ENCODE measurements at regions not wholly inside any gene's neighbourhood (a gene's known extent, or its start where the extent isn't known, plus 50 kb on each side); places are given as distances from the start of the nearest gene placed in this dataset.

- DNase-seq (ENCODE audit: low spot score), result no peak
- no peak overlapping the region for H3K4me2 ChIP-seq (ENCODE audit: insufficient read depth, low read length, poor library complexity, severe bottlenecking)
- WGBS, 2 donors (ENCODE audit: extremely low coverage in 2 of 2, insufficient read length in 2 of 2, insufficient replicate concordance in 1 of 2), result no CpG with 5 or more reads among the region's 7 CpGs
- no peaks in the 10 kb centered on the region for H3K79me1 ChIP-seq (ENCODE audit: low read depth, low read length)
- H2BK15ac ChIP-seq (ENCODE audit: low read length), result no peak overlapping the region
- no peak overlapping the region for H2BK5ac ChIP-seq (ENCODE audit: low read length)
- no peak overlapping the region for H2BK12ac ChIP-seq (ENCODE audit: low read length)
- H3K9me3 ChIP-seq (replicated peaks in 1 of 2; ENCODE audit: control insufficient read depth in 2 of 2, insufficient read depth in 1 of 2, low read depth in 1 of 2, low read length in 2 of 2), result no peaks in the 10 kb centered on the region
- H4K91ac ChIP-seq (ENCODE audit: low read depth, low read length, poor library complexity), result no peak overlapping the region
- H3K4me3 ChIP-seq (ENCODE audit: low read length in 2 of 2), result no peak overlapping the region
- H3K4me1 ChIP-seq (ENCODE audit: control insufficient read depth in 2 of 2, insufficient read depth in 1 of 2, low read depth in 1 of 2, low read length in 2 of 2), result peaks cover 3 to 18% of the 10 kb centered on the region in 2 donors
- H3K36me3 ChIP-seq (replicated peaks in 1 of 2; ENCODE audit: control insufficient read depth in 2 of 2, insufficient read depth in 2 of 2, low read length in 2 of 2), result no peaks in the 10 kb centered on the region
- no peak overlapping the region for H3K18ac ChIP-seq (ENCODE audit: low read length)
- H3K14ac ChIP-seq (ENCODE audit: low read length), result no peak overlapping the region
- no peak overlapping the region for H2AK5ac ChIP-seq (ENCODE audit: low read depth, low read length)
- H3K27me3 ChIP-seq (ENCODE audit: control insufficient read depth in 3 of 3, insufficient read depth in 3 of 3, low read depth in 1 of 3, low read length in 3 of 3), result no peaks in the 10 kb centered on the region
- no peak overlapping the region for H2BK120ac ChIP-seq (ENCODE audit: low read depth, low read length)
- no peak overlapping the region for H3K27ac ChIP-seq (replicated peaks; ENCODE audit: low read length)
- H3K23ac ChIP-seq (ENCODE audit: low read depth, low read length, poor library complexity), result no peak overlapping the region
- H3K9ac ChIP-seq (ENCODE audit: low read depth, low read length, poor library complexity), result no peak overlapping the region
- peak overlapping the region; percentile 64 for H2AFZ ChIP-seq (ENCODE audit: low read length)
- no peak overlapping the region for H4K8ac ChIP-seq (ENCODE audit: low read depth, low read length)
- H3K4ac ChIP-seq (ENCODE audit: low read length), result no peak overlapping the region
Observed at GRCh38 chr9:14532456-14533115, 160.6 kb downstream of the ZDHHC21 start.

GRCh38 chr9:14531341-14532269 lies 161.6 kb downstream of the ZDHHC21 start:
- H2AFZ ChIP-seq (ENCODE audit: low read length), result peak overlapping the region; percentile 25
- H3K36me3 ChIP-seq (replicated peaks in 1 of 2; ENCODE audit: control insufficient read depth in 2 of 2, insufficient read depth in 2 of 2, low read length in 2 of 2), result no peaks in the 10 kb centered on the region
- H3K4ac ChIP-seq (ENCODE audit: low read length), result no peak overlapping the region
- DNase-seq (ENCODE audit: low spot score), result no peak
- H3K4me2 ChIP-seq (ENCODE audit: insufficient read depth, low read length, poor library complexity, severe bottlenecking), result no peak overlapping the region
- H2BK120ac ChIP-seq (ENCODE audit: low read depth, low read length), result no peak overlapping the region
- no peak overlapping the region for H2BK15ac ChIP-seq (ENCODE audit: low read length)
- 100% methylated on average over 1 of the region's 15 CpGs; no CpG with 5 or more reads in 1 of the 2 donors for WGBS, 2 donors (ENCODE audit: extremely low coverage in 2 of 2, insufficient read length in 2 of 2, insufficient replicate concordance in 1 of 2)
- no peaks in the 10 kb centered on the region for H3K9me3 ChIP-seq (replicated peaks in 1 of 2; ENCODE audit: control insufficient read depth in 2 of 2, insufficient read depth in 1 of 2, low read depth in 1 of 2, low read length in 2 of 2)
- no peak overlapping the region for H4K8ac ChIP-seq (ENCODE audit: low read depth, low read length)
- no peaks in the 10 kb centered on the region for H3K79me1 ChIP-seq (ENCODE audit: low read depth, low read length)
- H3K9ac ChIP-seq (ENCODE audit: low read depth, low read length, poor library complexity), result no peak overlapping the region
- no peak overlapping the region for H4K91ac ChIP-seq (ENCODE audit: low read depth, low read length, poor library complexity)
- H2BK5ac ChIP-seq (ENCODE audit: low read length), result no peak overlapping the region
- H2AK5ac ChIP-seq (ENCODE audit: low read depth, low read length), result no peak overlapping the region
- peaks cover 3 to 18% of the 10 kb centered on the region in 2 donors for H3K4me1 ChIP-seq (ENCODE audit: control insufficient read depth in 2 of 2, insufficient read depth in 1 of 2, low read depth in 1 of 2, low read length in 2 of 2)
- H2BK12ac ChIP-seq (ENCODE audit: low read length), result no peak overlapping the region
- no peak overlapping the region for H3K4me3 ChIP-seq (ENCODE audit: low read length in 2 of 2)
- no peak overlapping the region for H3K27ac ChIP-seq (replicated peaks; ENCODE audit: low read length)
- no peak overlapping the region for H3K18ac ChIP-seq (ENCODE audit: low read length)
- no peak overlapping the region for H3K23ac ChIP-seq (ENCODE audit: low read depth, low read length, poor library complexity)
- no peaks in the 10 kb centered on the region for H3K27me3 ChIP-seq (ENCODE audit: control insufficient read depth in 3 of 3, insufficient read depth in 3 of 3, low read depth in 1 of 3, low read length in 3 of 3)
- no peak overlapping the region for H3K14ac ChIP-seq (ENCODE audit: low read length)

GRCh38 chr9:14530841-14531240 lies 162.4 kb downstream of the ZDHHC21 start:
- Histone ChIP-seq H2AK5ac (ENCODE audit: low read depth, low read length) (no peak overlapping the region), H3K36me3 (replicated peaks in 1 of 2; ENCODE audit: control insufficient read depth in 2 of 2, insufficient read depth in 2 of 2, low read length in 2 of 2) (no peaks in the 10 kb centered on the region), H3K14ac (ENCODE audit: low read length) (no peak overlapping the region), H3K23ac (ENCODE audit: low read depth, low read length, poor library complexity) (no peak overlapping the region), H2BK12ac (ENCODE audit: low read length) (no peak overlapping the region), H2BK120ac (ENCODE audit: low read depth, low read length) (no peak overlapping the region), H3K4me3 (ENCODE audit: low read length in 2 of 2) (no peak overlapping the region), H3K4me2 (ENCODE audit: insufficient read depth, low read length, poor library complexity, severe bottlenecking) (no peak overlapping the region), H3K79me1 (ENCODE audit: low read depth, low read length) (no peaks in the 10 kb centered on the region), H2AFZ (ENCODE audit: low read length) (no peak overlapping the region), H2BK5ac (ENCODE audit: low read length) (no peak overlapping the region), H2BK15ac (ENCODE audit: low read length) (no peak overlapping the region), H3K9me3 (replicated peaks in 1 of 2; ENCODE audit: control insufficient read depth in 2 of 2, insufficient read depth in 1 of 2, low read depth in 1 of 2, low read length in 2 of 2) (no peaks in the 10 kb centered on the region), H3K4ac (ENCODE audit: low read length) (no peak overlapping the region), H3K27ac (replicated peaks; ENCODE audit: low read length) (no peak overlapping the region), H4K8ac (ENCODE audit: low read depth, low read length) (no peak overlapping the region), H3K27me3 (ENCODE audit: control insufficient read depth in 3 of 3, insufficient read depth in 3 of 3, low read depth in 1 of 3, low read length in 3 of 3) (no peaks in the 10 kb centered on the region), H3K18ac (ENCODE audit: low read length) (no peak overlapping the region), H4K91ac (ENCODE audit: low read depth, low read length, poor library complexity) (no peak overlapping the region), H3K4me1 (ENCODE audit: control insufficient read depth in 2 of 2, insufficient read depth in 1 of 2, low read depth in 1 of 2, low read length in 2 of 2) (peaks cover 3 to 18% of the 10 kb centered on the region in 2 donors), H3K9ac (ENCODE audit: low read depth, low read length, poor library complexity) (no peak overlapping the region)
- DNase-seq (ENCODE audit: low spot score), result no peak
- no CpG with 5 or more reads among the region's 4 CpGs for WGBS, 2 donors (ENCODE audit: extremely low coverage in 2 of 2, insufficient read length in 2 of 2, insufficient replicate concordance in 1 of 2)

GRCh38 chr9:14530366-14530765 lies 162.9 kb downstream of the ZDHHC21 start:
- Histone ChIP-seq H4K91ac (ENCODE audit: low read depth, low read length, poor library complexity) (no peak overlapping the region), H2BK12ac (ENCODE audit: low read length) (no peak overlapping the region), H3K27ac (replicated peaks; ENCODE audit: low read length) (no peak overlapping the region), H3K9ac (ENCODE audit: low read depth, low read length, poor library complexity) (no peak overlapping the region), H3K18ac (ENCODE audit: low read length) (no peak overlapping the region), H3K27me3 (ENCODE audit: control insufficient read depth in 3 of 3, insufficient read depth in 3 of 3, low read depth in 1 of 3, low read length in 3 of 3) (no peaks in the 10 kb centered on the region), H3K14ac (ENCODE audit: low read length) (no peak overlapping the region), H3K36me3 (replicated peaks in 1 of 2; ENCODE audit: control insufficient read depth in 2 of 2, insufficient read depth in 2 of 2, low read length in 2 of 2) (no peaks in the 10 kb centered on the region), H2BK120ac (ENCODE audit: low read depth, low read length) (no peak overlapping the region), H3K4me3 (ENCODE audit: low read length in 2 of 2) (no peak overlapping the region), H2BK15ac (ENCODE audit: low read length) (no peak overlapping the region), H3K4ac (ENCODE audit: low read length) (no peak overlapping the region), H3K23ac (ENCODE audit: low read depth, low read length, poor library complexity) (no peak overlapping the region), H3K4me2 (ENCODE audit: insufficient read depth, low read length, poor library complexity, severe bottlenecking) (no peak overlapping the region), H2BK5ac (ENCODE audit: low read length) (no peak overlapping the region), H3K9me3 (replicated peaks in 1 of 2; ENCODE audit: control insufficient read depth in 2 of 2, insufficient read depth in 1 of 2, low read depth in 1 of 2, low read length in 2 of 2) (no peaks in the 10 kb centered on the region), H3K79me1 (ENCODE audit: low read depth, low read length) (no peaks in the 10 kb centered on the region), H2AK5ac (ENCODE audit: low read depth, low read length) (no peak overlapping the region), H3K4me1 (ENCODE audit: control insufficient read depth in 2 of 2, insufficient read depth in 1 of 2, low read depth in 1 of 2, low read length in 2 of 2) (peaks cover 3 to 18% of the 10 kb centered on the region in 2 donors), H2AFZ (ENCODE audit: low read length) (peak overlapping the region; percentile 50), H4K8ac (ENCODE audit: low read depth, low read length) (no peak overlapping the region)
- no peak for DNase-seq (ENCODE audit: low spot score)
- WGBS, 2 donors (ENCODE audit: extremely low coverage in 2 of 2, insufficient read length in 2 of 2, insufficient replicate concordance in 1 of 2), result no CpG with 5 or more reads among the region's 6 CpGs
